OCI-LY3 (cell line): ENCODE measurements at regions not wholly inside any gene's neighbourhood (a gene's known extent, or its start where the extent isn't known, plus 50 kb on each side); places are given as distances from the start of the nearest gene placed in this dataset.

Source experiments
- H2AFZ ChIP-seq: fragments of 200-600, 300-600 bp; shearing (Covaris generic); 2 replicates; pipeline ENCODE4 v1.6.0; 2014; ENCODE audit warnings: antibody characterized with exemption, low read depth, low read length
- H3K27ac ChIP-seq: fragments of 200-600, 300-600 bp; sonication (generic); 2 replicates; pipeline ENCODE4 v1.5.1; 2014; ENCODE audit warnings: mild to moderate bottlenecking, low read length, moderate library complexity, mixed read lengths
- H3K27me3 ChIP-seq: fragments of 200-600, 300-600 bp; sonication (generic); 2 replicates; pipeline ENCODE4 v1.6.1; 2014; ENCODE audit warnings: low read depth, low read length, mixed read lengths
- H3K36me3 ChIP-seq: fragments of 200-600, 300-600 bp; sonication (generic); replicated peaks from 2 replicates; pipeline ENCODE3; 2014; ENCODE audit warnings: low read depth, low read length, mixed read lengths
- H3K4me1 ChIP-seq: fragments of 300-600, 200-600 bp; sonication (generic); 2 replicates; pipeline ENCODE4 v1.6.1; 2014; ENCODE audit warnings: low read length, mixed read lengths
- H3K4me2 ChIP-seq: fragments of 200-600, 300-600 bp; sonication (generic); 2 replicates; pipeline ENCODE4 v1.6.1; 2014; ENCODE audit warnings: low read length, mixed read lengths
- H3K4me3 ChIP-seq: fragments of 300-600, 200-600 bp; sonication (generic); 2 replicates; pipeline ENCODE4 v1.5.1; 2014; ENCODE audit warnings: antibody characterized with exemption, mild to moderate bottlenecking, low read length, moderate library complexity
- H3K79me2 ChIP-seq: fragments of 300-600, 200-600 bp; shearing (Covaris generic); 2 replicates; pipeline ENCODE4 v1.6.1; 2014; ENCODE audit warnings: mild to moderate bottlenecking, low read length, mixed read lengths
- H3K9ac ChIP-seq: fragments of 300-600, 200-600 bp; shearing (Covaris generic); 2 replicates; pipeline ENCODE4 v1.6.0; 2014; ENCODE audit warnings: mild to moderate bottlenecking, low read length, moderate library complexity
- H3K9me3 ChIP-seq: fragments of 200-600, 300-600 bp; shearing (Covaris generic); 2 replicates; pipeline ENCODE4 v1.6.1; 2014; ENCODE audit warnings: low read length, mixed read lengths; ENCODE audit not compliant: insufficient read depth
- H4K20me1 ChIP-seq: fragments of 200-600, 300-600 bp; sonication (generic); 2 replicates; pipeline ENCODE4 v1.6.1; 2016; ENCODE audit warnings: low read length, mixed read lengths; ENCODE audit not compliant: insufficient read depth
- EZH2phosphoT487 ChIP-seq: fragments of 200-600 bp; shearing (Covaris generic); IDR thresholded peaks from 2 replicates; pipeline ENCODE4 v1.6.1; 2018; ENCODE audit warnings: antibody characterized with exemption, mixed run types, low read depth
- TF ChIP-seq, protein P1 (sequence below): fragments of 200-600, 300-600 bp; sonication (generic); IDR thresholded peaks from 2 replicates; pipeline ENCODE4 v1.5.1; 2014; ENCODE audit warnings: antibody characterized with exemption, low read length, low read depth

DNA sequence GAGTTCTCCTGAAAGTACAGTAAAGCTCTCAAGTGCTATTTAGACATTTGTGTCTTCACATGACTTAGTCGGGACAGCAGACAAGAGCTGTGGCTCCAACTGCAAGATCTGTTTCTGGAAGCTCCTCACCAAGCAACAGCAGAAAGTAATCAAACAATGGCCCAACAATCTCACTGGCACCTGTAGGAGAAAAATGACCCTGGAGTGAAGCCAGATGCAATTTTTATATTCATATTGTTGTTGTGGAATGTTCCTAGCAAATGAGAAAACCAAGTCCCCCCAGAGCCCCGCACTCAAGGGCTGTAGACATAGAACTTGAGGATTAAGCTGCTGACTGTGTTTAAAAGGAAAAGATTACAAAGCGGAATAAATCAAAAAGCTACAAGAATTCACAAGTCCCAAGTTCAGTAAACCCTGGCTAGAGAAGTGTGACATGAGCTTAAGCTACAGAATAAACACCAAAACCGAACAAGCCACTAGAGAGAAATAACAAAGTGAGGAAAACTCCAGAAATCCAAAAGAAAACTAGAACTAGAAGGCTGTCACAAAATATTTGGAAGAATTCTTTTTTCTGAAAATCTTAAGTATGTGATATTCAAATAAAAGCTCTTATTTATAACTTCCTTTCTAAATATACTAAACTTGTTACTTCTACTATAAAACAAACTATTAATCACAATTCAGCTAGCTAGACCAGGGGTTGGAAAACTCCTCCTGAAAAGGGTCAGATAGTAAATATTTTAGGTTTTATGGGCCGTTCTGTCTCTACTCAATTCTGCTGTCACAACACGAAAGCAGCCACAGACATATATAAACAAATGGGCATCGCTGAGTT lies 454.5 kb downstream of the SUCLA2 start:
- no peaks in the 10 kb centered on the region for H4K20me1 ChIP-seq
- TF ChIP-seq EZH2phosphoT487: no peak
- TF ChIP-seq, protein P1, sequence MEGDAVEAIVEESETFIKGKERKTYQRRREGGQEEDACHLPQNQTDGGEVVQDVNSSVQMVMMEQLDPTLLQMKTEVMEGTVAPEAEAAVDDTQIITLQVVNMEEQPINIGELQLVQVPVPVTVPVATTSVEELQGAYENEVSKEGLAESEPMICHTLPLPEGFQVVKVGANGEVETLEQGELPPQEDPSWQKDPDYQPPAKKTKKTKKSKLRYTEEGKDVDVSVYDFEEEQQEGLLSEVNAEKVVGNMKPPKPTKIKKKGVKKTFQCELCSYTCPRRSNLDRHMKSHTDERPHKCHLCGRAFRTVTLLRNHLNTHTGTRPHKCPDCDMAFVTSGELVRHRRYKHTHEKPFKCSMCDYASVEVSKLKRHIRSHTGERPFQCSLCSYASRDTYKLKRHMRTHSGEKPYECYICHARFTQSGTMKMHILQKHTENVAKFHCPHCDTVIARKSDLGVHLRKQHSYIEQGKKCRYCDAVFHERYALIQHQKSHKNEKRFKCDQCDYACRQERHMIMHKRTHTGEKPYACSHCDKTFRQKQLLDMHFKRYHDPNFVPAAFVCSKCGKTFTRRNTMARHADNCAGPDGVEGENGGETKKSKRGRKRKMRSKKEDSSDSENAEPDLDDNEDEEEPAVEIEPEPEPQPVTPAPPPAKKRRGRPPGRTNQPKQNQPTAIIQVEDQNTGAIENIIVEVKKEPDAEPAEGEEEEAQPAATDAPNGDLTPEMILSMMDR: no peak
- H3K9me3 ChIP-seq: no peaks in the 10 kb centered on the region
- H3K27ac ChIP-seq: no peak overlapping the region
- no peaks in the 10 kb centered on the region for H3K4me1 ChIP-seq
- H3K36me3 ChIP-seq: no peaks in the 10 kb centered on the region
- H2AFZ ChIP-seq: no peak overlapping the region
- H3K79me2 ChIP-seq: no peaks in the 10 kb centered on the region
- no peak overlapping the region for H3K4me2 ChIP-seq
- H3K27me3 ChIP-seq: 0 out of 2 replicates have a peak, but pooled peaks cover 8% of the 10 kb centered on the region
- H3K9ac ChIP-seq: no peak overlapping the region
- H3K4me3 ChIP-seq: no peak overlapping the region

DNA sequence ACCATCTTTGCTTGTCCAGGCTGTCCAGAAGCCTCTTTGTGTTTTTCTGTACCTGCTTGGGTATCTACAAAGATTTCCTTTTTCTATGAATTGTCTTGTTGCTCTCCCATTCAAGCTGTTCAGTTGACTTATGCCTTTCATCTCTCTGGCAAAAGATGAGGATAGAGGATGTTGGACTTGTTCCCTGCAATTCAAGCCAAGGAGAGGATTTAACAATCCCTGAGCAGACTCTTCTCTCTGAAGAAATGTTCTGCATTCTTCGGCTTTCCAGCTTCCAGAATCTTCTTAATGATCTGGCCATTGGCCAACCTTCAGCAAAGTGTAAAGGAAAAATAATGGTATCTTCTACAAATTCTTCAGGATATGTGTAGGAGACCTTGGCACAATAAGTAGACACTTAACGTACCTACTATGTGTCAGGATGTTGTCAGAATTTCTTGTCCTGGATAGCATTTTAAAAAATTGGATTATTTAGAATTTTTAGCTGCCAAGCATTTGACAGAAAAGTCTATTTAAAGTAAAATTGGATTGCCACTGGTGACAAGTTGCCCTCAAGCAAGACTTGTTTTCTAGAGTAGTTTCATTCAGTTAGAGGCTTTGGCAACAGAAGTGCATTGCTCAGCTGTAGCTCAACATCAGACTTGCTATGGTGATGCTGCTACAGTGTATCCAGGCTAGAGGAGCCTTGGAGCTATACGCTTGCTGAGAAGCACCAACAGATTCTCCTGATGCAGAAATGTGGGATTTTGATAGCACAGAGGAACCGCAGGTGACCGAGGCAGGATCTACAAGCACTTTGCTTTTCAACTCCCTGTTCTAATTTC lies 455.7 kb downstream of the SUCLA2 start:
- Histone ChIP-seq H3K27ac (no peak overlapping the region), H3K4me2 (no peak overlapping the region), H3K9me3 (no peaks in the 10 kb centered on the region), H3K4me3 (no peak overlapping the region), H2AFZ (no peak overlapping the region), H3K4me1 (no peaks in the 10 kb centered on the region), H3K9ac (no peak overlapping the region), H3K36me3 (no peaks in the 10 kb centered on the region), H4K20me1 (no peaks in the 10 kb centered on the region), H3K27me3 (0 out of 2 replicates have a peak, but pooled peaks cover 8% of the 10 kb centered on the region), H3K79me2 (no peaks in the 10 kb centered on the region)
- TF ChIP-seq, protein P1: no peak
- TF ChIP-seq EZH2phosphoT487: no peak

DNA sequence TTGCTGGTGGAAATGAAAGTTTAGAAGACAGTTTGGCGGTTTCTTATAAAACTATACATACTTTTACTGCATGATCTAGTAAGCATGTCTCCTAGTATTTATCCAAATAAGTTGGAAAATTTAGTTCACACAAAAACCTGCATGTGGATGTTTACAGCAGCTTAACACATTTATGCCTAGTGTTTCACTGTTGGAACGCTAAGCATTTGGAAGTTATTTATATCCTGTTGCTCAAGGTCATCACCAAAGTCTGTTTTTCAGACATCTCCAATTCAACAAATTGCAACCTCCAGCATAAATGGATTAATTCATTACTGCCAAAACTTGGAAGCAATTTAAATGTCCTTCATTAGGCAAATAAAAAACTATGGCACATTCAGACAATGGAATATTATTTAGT lies 461.8 kb downstream of the SUCLA2 start:
- Histone ChIP-seq H3K4me2 (no peak overlapping the region), H3K4me1 (no peaks in the 10 kb centered on the region), H3K36me3 (no peaks in the 10 kb centered on the region), H2AFZ (no peak overlapping the region), H3K27me3 (no peaks in the 10 kb centered on the region), H4K20me1 (no peaks in the 10 kb centered on the region), H3K9me3 (no peaks in the 10 kb centered on the region), H3K79me2 (no peaks in the 10 kb centered on the region), H3K27ac (no peak overlapping the region), H3K9ac (no peak overlapping the region), H3K4me3 (no peak overlapping the region)
- TF ChIP-seq EZH2phosphoT487: no peak

DNA sequence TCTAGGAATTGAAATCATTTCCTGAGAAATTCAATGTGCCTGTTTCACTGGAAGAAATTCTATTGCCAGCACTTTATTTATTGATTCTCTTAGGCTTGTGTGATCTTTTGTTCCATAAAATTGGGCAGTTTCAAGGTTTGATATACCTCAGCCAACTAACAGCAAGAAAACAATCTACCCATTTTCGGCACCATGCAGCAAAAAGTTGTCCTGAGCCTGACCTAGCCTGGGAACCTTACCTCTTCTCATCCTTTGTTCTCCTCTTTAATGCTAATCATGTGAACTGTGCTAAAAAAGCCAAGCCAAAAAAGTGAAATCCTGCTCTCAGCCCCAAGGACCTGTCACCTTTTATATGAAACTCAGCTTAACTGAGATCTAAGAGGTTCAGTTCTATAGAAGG lies 477.3 kb downstream of the SUCLA2 start:
- TF ChIP-seq, protein P1: no peak
- TF ChIP-seq EZH2phosphoT487: no peak
- Histone ChIP-seq H3K9ac (no peak overlapping the region), H3K36me3 (no peaks in the 10 kb centered on the region), H3K4me1 (no peaks in the 10 kb centered on the region), H3K27ac (no peak overlapping the region), H3K4me3 (no peak overlapping the region), H2AFZ (no peak overlapping the region), H4K20me1 (no peaks in the 10 kb centered on the region), H3K27me3 (no peaks in the 10 kb centered on the region), H3K79me2 (no peaks in the 10 kb centered on the region), H3K4me2 (no peak overlapping the region), H3K9me3 (no peaks in the 10 kb centered on the region)
